ENCODE measurements at regions not wholly inside any gene's neighbourhood (a gene's known extent, or its start where the extent isn't known, plus 50 kb on each side); places are given as distances from the start of the nearest gene placed in this dataset.

DNA sequence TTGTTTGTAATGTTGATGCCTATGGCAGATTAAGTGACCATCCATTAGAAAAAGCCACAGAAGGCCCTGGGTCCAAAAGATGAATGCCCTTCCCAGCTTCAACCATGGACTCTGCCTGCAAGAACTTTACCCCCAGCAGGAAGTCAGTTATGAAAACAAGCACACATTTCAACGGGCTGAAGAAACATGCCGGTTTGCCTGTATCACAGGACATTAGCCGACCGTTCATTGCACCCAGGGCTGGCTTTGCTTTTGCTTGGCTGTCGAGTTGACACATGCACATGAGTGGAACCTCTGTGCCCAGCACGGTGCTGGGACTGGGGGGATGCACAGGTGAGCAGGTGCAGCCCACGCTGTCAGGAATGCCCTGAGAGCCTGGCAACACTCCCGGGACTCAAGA lies 1087.0 kb downstream of the BCL11B start:
- TF ChIP-seq CTCF (IDR thresholded peaks at IDR 0.05), result no peak
- ATAC-seq (ENCODE audit: insufficient number of reproducible peaks, low FRiP score, low read depth), result no peak
- H3K9me3 ChIP-seq, result no peaks in the 10 kb centered on the region
- no peaks in the 10 kb centered on the region for H3K27me3 ChIP-seq (replicated peaks; ENCODE audit: insufficient read depth)
- H3K36me3 ChIP-seq, result no peaks in the 10 kb centered on the region
- no peaks in the 10 kb centered on the region for H3K4me1 ChIP-seq (ENCODE audit: control insufficient read depth in 1 of 2, low read depth in 2 of 2)
- no peak overlapping the region for H3K27ac ChIP-seq
- no peak for DNase-seq (ENCODE audit: low spot score)
- no peak overlapping the region for H3K4me3 ChIP-seq

DNA sequence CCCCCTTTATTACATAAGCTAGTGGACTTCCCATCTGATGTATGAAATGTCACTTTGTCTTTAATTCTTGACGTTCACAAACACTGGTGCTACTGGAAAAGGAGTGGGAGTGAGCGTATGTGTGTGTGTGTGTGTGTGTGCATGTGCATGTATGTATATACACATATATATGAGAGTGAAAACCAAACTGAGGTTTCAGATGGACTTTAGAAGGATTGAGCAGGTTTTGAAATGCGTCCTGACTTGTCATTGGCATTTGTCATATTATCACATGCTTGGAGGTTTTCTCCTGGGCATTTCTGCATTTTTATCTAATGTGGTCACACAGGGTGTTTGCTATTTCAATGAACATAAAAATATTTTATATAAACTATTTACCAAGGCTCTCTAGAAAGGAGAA lies 1085.9 kb downstream of the BCL11B start:
- H3K27ac ChIP-seq, result no peak overlapping the region
- no peaks in the 10 kb centered on the region for H3K27me3 ChIP-seq (replicated peaks; ENCODE audit: insufficient read depth)
- H3K4me3 ChIP-seq, result no peak overlapping the region
- no peaks in the 10 kb centered on the region for H3K9me3 ChIP-seq
- TF ChIP-seq CTCF (IDR thresholded peaks at IDR 0.05), result no peak
- no peaks in the 10 kb centered on the region for H3K36me3 ChIP-seq
- no peaks in the 10 kb centered on the region for H3K4me1 ChIP-seq (ENCODE audit: control insufficient read depth in 1 of 2, low read depth in 2 of 2)
- DNase-seq (ENCODE audit: low spot score), result no peak
- no peak for ATAC-seq (ENCODE audit: insufficient number of reproducible peaks, low FRiP score, low read depth)

GRCh38 chr14:98187281-98187680 lies 1084.7 kb downstream of the BCL11B start:
- Histone ChIP-seq H3K4me1 (ENCODE audit: control insufficient read depth in 1 of 2, low read depth in 2 of 2) (no peaks in the 10 kb centered on the region), H3K36me3 (no peaks in the 10 kb centered on the region), H3K27me3 (replicated peaks; ENCODE audit: insufficient read depth) (no peaks in the 10 kb centered on the region), H3K27ac (no peak overlapping the region), H3K4me3 (no peak overlapping the region), H3K9me3 (no peaks in the 10 kb centered on the region)
- no peak for TF ChIP-seq CTCF (IDR thresholded peaks at IDR 0.05)
- no peak for DNase-seq (ENCODE audit: low spot score)
- no peak for ATAC-seq (ENCODE audit: insufficient number of reproducible peaks, low FRiP score, low read depth)

DNA sequence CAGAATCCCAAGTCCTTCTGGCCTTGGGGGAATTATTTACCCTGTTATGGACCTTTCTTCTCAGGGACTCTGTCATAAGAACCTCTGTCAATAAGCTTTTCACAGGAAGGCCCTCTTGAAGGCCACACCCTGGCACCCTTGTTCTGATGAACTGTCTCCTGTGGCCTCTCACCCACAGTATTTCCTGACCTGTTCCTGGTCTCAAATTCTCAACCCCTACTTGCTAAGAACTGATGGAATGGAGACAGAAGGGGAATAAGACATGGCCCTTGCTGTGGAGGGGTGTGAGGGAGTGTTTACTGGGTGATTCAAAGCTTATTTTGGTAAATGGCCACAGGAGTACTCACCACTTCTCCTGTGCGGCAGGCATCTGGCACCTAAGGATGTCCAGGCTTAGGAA lies 1082.9 kb downstream of the BCL11B start:
- Histone ChIP-seq H3K27me3 (replicated peaks; ENCODE audit: insufficient read depth) (no peaks in the 10 kb centered on the region), H3K27ac (no peak overlapping the region), H3K4me1 (ENCODE audit: control insufficient read depth in 1 of 2, low read depth in 2 of 2) (no peaks in the 10 kb centered on the region), H3K36me3 (no peaks in the 10 kb centered on the region), H3K4me3 (no peak overlapping the region), H3K9me3 (no peaks in the 10 kb centered on the region)
- DNase-seq (ENCODE audit: low spot score) (no peak), ATAC-seq (ENCODE audit: insufficient number of reproducible peaks, low FRiP score, low read depth) (no peak)
- no peak for TF ChIP-seq CTCF (IDR thresholded peaks at IDR 0.05)

GRCh38 chr14:98189511-98189910 lies 1082.5 kb downstream of the BCL11B start:
- H3K36me3 ChIP-seq, result no peaks in the 10 kb centered on the region
- H3K4me1 ChIP-seq (ENCODE audit: control insufficient read depth in 1 of 2, low read depth in 2 of 2), result no peaks in the 10 kb centered on the region
- no peaks in the 10 kb centered on the region for H3K27me3 ChIP-seq (replicated peaks; ENCODE audit: insufficient read depth)
- ATAC-seq (ENCODE audit: insufficient number of reproducible peaks, low FRiP score, low read depth) (no peak), DNase-seq (ENCODE audit: low spot score) (no peak)
- H3K27ac ChIP-seq, result no peak overlapping the region
- H3K4me3 ChIP-seq, result no peak overlapping the region
- H3K9me3 ChIP-seq, result no peaks in the 10 kb centered on the region
- no peak for TF ChIP-seq CTCF (IDR thresholded peaks at IDR 0.05)
